Transverse colon (tissue), 4 donors: ENCODE measurements at regions not wholly inside any gene's neighbourhood (a gene's known extent, or its start where the extent isn't known, plus 50 kb on each side); places are given as distances from the start of the nearest gene placed in this dataset.

Source experiments
- DNase-seq: peaks from one replicate; pipeline ENCODE4 v3.0.0-alpha.2; 2019
- H3K27ac ChIP-seq, 4 donors: fragments of 200-600 bp; sonication (generic); 2 replicates each; pipeline ENCODE4 v1.5.1; 2016 to 2018; ENCODE audit warnings: inconsistent platforms in 4 of 4
- H3K27me3 ChIP-seq: fragments of 200-600 bp; sonication (generic); 2 replicates; pipeline ENCODE4 v1.5.1; 2017; ENCODE audit warnings: inconsistent platforms
- H3K36me3 ChIP-seq, 4 donors: fragments of 200-600 bp; sonication (generic); 2 replicates each; pipeline ENCODE4 v1.5.1; 2017 to 2019; ENCODE audit warnings: inconsistent platforms in 4 of 4
- H3K4me1 ChIP-seq, 4 donors: fragments of 200-600 bp; sonication (generic); 2 replicates each; pipeline ENCODE4 v1.5.1; 2017 to 2020; ENCODE audit warnings: inconsistent platforms in 4 of 4
- H3K4me3 ChIP-seq, 4 donors: fragments of 200-600 bp; sonication (generic); 1 replicate in 1 of 4; 2 replicates in 3 of 4; pipeline versions ENCODE4 v1.5.1 to v1.6.1; 2017 to 2019; ENCODE audit warnings: inconsistent platforms in 4 of 4
- H3K9me3 ChIP-seq, 2 donors: fragments of 200-600 bp; sonication (generic); 2 replicates each; pipeline ENCODE4 v1.5.1; 2017 to 2019; ENCODE audit warnings: inconsistent platforms in 2 of 2
- CTCF ChIP-seq, 5 experiments: fragments of 200-600 bp in 3 of 5; fragments of 450-650 bp in 2 of 5; sonication (generic) in 3 of 5; IDR thresholded peaks; 1 replicate in 2 of 5; 2 replicates in 3 of 5; pipeline ENCODE4 v1.5.1; 2016 to 2017; ENCODE audit warnings: antibody characterized with exemption in 5 of 5, inconsistent platforms in 3 of 5, mild to moderate bottlenecking in 2 of 5, moderate library complexity in 1 of 5
- EP300 ChIP-seq: sonication (generic); formaldehyde crosslinking; IDR thresholded peaks from one replicate; pipeline ENCODE4 v1.6.1; 2017; ENCODE audit warnings: antibody characterized with exemption, low read depth
- POLR2A ChIP-seq: fragments of 450-650 bp; IDR thresholded peaks from one replicate; pipeline ENCODE4 v1.6.1; 2016; ENCODE audit warnings: antibody characterized with exemption, mild to moderate bottlenecking, moderate library complexity
- POLR2AphosphoS5 ChIP-seq, 3 donors: sonication (generic); formaldehyde crosslinking; IDR thresholded peaks; one replicate each; pipeline ENCODE4 v1.6.1; 2016; ENCODE audit warnings: antibody characterized with exemption in 3 of 3
- WGBS, 2 donors: methylation state at CpG; one replicate each; pipeline ENCODE4 v1.1.5; 2018; ENCODE audit warnings: low coverage in 1 of 2; 5-methylcytosine and 5-hydroxymethylcytosine counted together
- in situ Hi-C, 4 donors: fragments of 200-750 bp; cut with MboI; loops; one replicate each; pipeline versions ENCODE4 v1.15.0 to v1.15.1; 2017; ENCODE audit warnings: low sequenced_read_pairs in 3 of 4, low pct_ligation_motif_present in 1 of 4, low pct_unique_long_range_greater_than_20kb in 1 of 4
- intact Hi-C: fragments of 100-400 bp; cut with DNase I; formaldehyde crosslinking; loops from one replicate; pipeline ENCODE4 v1.15.1; 2023; ENCODE audit warnings: low total_unique reads

GRCh38 chr6:88368071-88368787 is 202.1 kb upstream of the CNR1 start:
- TF ChIP-seq CTCF (IDR thresholded peaks at IDR 0.05) (no peak), POLR2A (no peak), EP300 (no peak), POLR2AphosphoS5 (IDR thresholded peaks at IDR 0.05) (no peak)
- Histone ChIP-seq H3K4me1 (no peaks in the 10 kb centered on the region), H3K4me3 (no peak overlapping the region), H3K36me3 (no peaks in the 10 kb centered on the region), H3K27me3 (no peaks in the 10 kb centered on the region), H3K9me3 (no peaks in the 10 kb centered on the region), H3K27ac (no peak overlapping the region)
- 29 to 79% methylated on average over 2 of the region's 2 CpGs for WGBS, 2 donors
- DNase-seq, result no peak
- intact Hi-C loops, result no loop called here
- in situ Hi-C loops, result no loop called here

GRCh38 chr6:88367248-88367647 is 201.1 kb upstream of the CNR1 start:
- Histone ChIP-seq H3K4me1 (no peaks in the 10 kb centered on the region), H3K36me3 (no peaks in the 10 kb centered on the region), H3K27ac (no peak overlapping the region), H3K4me3 (no peak overlapping the region), H3K27me3 (no peaks in the 10 kb centered on the region), H3K9me3 (no peaks in the 10 kb centered on the region)
- intact Hi-C loops (no loop called here), in situ Hi-C loops (no loop called here)
- 11 to 17% methylated on average over 1 of the region's 1 CpG for WGBS, 2 donors
- DNase-seq, result no peak
- TF ChIP-seq POLR2AphosphoS5 (IDR thresholded peaks at IDR 0.05), result no peak
- TF ChIP-seq POLR2A, result no peak
- no peak for TF ChIP-seq CTCF (IDR thresholded peaks at IDR 0.05)
- TF ChIP-seq EP300, result no peak

GRCh38 chr6:88366672-88367071 is 200.5 kb upstream of the CNR1 start:
- H3K9me3 ChIP-seq, result no peaks in the 10 kb centered on the region
- 69 to 75% methylated on average over 2 of the region's 2 CpGs for WGBS, 2 donors
- no peak overlapping the region for H3K4me3 ChIP-seq
- no peak for DNase-seq
- H3K4me1 ChIP-seq, result no peaks in the 10 kb centered on the region
- no peak for TF ChIP-seq POLR2A
- TF ChIP-seq EP300, result no peak
- TF ChIP-seq CTCF (IDR thresholded peaks at IDR 0.05), result no peak
- no peak for TF ChIP-seq POLR2AphosphoS5 (IDR thresholded peaks at IDR 0.05)
- no peaks in the 10 kb centered on the region for H3K36me3 ChIP-seq
- intact Hi-C loops (no loop called here), in situ Hi-C loops (no loop called here)
- H3K27me3 ChIP-seq, result no peaks in the 10 kb centered on the region
- no peak overlapping the region for H3K27ac ChIP-seq

GRCh38 chr6:88365656-88366055 is 199.5 kb upstream of the CNR1 start:
- Histone ChIP-seq H3K27ac (no peak overlapping the region), H3K9me3 (no peaks in the 10 kb centered on the region), H3K27me3 (no peaks in the 10 kb centered on the region), H3K4me3 (no peak overlapping the region), H3K4me1 (no peaks in the 10 kb centered on the region), H3K36me3 (no peaks in the 10 kb centered on the region)
- intact Hi-C loops, result no loop called here
- 73 to 83% methylated on average over 2 of the region's 2 CpGs for WGBS, 2 donors
- in situ Hi-C loops, result no loop called here
- DNase-seq, result no peak
- TF ChIP-seq EP300 (no peak), POLR2AphosphoS5 (IDR thresholded peaks at IDR 0.05) (no peak), POLR2A (no peak), CTCF (IDR thresholded peaks at IDR 0.05) (no peak)
